DMS53 (cell line): ENCODE measurements at regions not wholly inside any gene's neighbourhood (a gene's known extent, or its start where the extent isn't known, plus 50 kb on each side); places are given as distances from the start of the nearest gene placed in this dataset.
A peak's percentile ranks its signal among the peaks of the same experiment; 100 is the strongest.

Source experiments
- DNase-seq: peaks from one replicate; lab custom pipeline; 2025; lab: John Stamatoyannopoulos, UW

DNA sequence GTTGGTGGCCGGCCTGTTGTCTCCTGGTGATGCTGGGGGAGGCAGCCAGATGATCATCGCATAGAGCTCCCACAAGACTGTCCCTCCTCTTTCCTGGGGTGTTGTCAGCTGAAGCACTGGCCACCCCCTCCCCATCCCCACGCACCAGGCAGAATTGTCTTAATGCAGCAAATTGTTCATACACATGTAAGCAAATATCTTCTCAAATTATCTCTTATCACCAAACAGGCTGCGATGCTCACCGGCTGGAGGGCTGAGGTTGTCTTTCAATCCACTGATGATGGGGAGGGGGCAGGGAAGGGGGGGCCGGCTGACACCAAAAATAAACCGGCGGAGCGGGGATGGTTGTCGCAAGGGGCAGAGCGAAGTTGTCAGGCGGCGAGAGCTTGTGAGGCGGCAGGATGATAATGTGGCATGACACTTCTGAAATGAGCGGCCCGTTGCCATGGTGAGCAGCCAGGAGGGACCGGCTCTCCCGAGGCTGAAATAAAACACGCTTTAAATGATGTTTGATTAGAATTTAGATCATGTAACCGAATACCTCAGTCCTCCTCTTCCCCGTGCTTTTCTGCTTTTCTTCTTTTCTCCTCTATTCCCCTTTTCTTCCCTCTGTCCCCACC is 59.8 kb downstream of the MRM1 start:
- no peak for DNase-seq

- DNase-seq = no peak
Measured at GRCh38 chr17:36661688-36662087, 60.3 kb downstream of the MRM1 start.

- no peak for DNase-seq
Measured at GRCh38 chr17:36665417-36665816, 64.0 kb downstream of the MRM1 start.

- no peak for DNase-seq
Measured at GRCh38 chr17:36667922-36668321, 66.5 kb downstream of the MRM1 start.

GRCh38 chr17:36668824-36669223 is 67.4 kb downstream of the MRM1 start:
- no peak for DNase-seq

DNA sequence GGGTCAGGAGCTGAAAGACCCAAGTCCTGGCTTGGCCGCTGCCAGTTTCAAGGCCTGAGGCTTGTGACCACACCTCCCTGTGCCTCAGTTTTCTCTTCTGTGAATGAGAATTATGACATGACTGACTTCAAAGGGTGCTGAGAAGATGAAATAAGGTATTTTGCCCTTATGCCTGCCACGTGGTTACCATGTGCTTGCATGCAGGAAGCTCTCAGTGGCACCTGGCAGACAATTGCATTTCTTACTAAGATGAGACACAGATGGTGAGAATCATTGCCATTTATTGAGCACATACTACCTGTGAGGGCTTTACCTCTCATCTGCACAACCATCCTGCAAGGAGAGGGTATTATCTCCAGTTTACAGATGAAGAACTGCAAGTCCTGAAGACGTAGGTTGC is 69.8 kb downstream of the MRM1 start:
- no peak for DNase-seq

DNA sequence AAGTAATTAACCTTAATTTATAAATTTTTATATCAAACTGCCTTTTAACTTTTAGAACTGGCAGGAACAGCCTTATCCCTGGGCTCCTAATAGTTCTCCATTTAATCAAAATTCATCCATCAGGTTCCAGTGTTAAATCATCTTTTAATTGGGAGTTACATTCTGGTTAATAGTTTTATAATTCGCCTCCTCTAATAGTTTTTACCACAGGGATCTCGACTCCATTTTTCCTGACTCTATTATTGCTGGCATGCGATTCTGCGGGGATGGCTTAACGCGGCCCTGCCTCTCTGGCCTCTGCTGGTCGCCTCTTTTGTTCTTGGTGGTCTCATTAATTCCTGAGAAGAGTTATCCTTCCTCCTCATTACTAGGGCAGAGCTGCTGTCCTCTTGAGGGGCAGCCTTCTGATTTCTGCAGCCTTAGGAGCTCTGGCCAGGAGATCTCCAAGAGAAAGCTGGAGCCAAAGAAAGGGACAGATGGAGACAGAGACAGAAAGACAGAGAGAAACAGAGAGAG is 71.1 kb downstream of the MRM1 start:
- no peak for DNase-seq

DNA sequence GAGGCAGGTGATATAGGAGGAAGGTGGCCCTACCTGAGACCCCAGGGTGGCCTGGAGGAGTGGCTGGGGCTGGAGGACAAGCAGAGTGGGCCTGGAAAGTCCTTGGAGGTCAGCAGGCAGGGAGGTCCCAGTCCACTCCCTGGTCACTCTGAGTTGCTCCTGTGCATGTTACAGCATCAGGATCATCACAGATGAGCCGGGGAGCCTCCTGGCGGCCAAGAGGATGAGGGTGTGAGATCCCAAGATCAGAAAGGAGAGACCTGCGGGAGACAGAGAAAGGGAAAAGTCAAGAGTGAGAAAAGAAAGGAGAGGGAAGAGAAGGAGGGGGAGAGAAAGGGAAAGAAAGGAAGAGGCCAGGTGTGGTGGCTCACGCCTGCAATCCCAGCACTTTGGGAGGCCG is 71.7 kb downstream of the MRM1 start:
- no peak for DNase-seq

DNA sequence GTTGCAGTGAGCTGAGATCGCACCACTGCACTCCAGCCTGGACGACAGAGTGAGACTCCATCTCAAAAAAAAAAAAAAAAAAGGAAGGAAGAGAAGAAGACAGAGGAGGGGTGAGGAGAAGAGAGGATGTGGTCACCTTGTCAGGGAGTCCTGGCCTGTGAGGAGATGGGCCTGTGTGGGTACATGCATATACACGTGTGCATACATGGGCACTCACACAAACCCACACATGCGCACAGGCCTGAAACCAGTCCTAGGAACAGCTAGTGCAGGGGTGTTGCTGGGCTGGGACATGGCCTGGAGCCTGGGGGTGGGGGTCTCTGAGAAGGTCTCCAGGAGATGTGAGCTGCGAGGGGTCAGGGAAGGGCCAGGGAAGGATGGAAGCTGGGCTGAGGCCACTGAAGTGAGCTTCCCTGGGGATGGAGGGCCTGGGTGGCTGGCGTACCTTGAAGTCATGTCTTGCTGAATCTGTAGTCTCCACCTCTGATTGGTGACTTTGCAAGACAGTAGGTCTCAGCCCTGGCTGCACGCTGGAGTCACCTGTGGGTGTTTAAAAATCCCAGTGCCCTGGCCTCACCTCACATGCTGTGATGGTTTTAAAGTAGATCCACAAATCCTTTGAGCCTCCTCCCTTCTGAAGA is 72.4 kb downstream of the MRM1 start:
- no peak for DNase-seq

- peak; percentile 55 for DNase-seq
Measured at GRCh38 chr17:36674278-36674650, 72.9 kb downstream of the MRM1 start.

DNA sequence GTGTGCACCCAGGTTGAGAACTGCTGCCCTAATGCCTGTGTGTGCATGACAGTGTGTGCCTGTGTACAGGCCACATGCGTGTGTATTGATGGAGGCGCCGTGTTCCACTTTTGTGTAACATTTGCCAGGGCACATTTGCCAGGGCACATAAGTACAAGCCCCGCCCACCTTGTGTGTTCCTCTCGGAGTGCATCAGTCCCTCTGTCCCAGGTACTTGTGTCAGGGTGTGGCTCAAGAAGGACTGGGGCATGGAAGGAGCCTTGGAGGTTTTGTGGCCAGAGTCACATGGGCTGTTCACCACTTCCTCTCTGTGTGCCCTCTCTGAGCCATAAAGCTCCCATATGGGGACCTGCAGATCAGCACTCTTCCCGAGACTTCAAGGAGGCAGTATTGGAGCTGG is 73.9 kb downstream of the MRM1 start:
- no peak for DNase-seq

DNA sequence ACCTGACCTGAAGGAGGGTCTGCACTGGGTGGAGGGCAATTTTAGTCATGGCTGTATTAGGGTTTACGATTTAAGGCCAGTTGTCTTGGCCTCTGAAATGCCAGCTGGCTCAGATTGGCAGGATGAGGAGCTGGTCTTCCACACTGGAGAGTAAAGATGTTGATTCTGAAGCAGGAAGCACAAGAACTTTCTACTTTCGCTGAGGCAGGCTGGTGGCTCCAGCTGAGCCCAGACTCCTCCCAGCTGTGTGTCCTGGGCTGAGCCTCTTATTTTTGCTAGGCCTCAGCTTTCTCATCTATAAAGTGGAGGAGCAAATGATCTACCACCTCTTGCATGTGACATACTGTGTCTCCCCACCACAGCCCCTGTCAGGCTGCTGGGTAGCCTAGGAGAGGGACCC is 74.4 kb downstream of the MRM1 start:
- no peak for DNase-seq

DNA sequence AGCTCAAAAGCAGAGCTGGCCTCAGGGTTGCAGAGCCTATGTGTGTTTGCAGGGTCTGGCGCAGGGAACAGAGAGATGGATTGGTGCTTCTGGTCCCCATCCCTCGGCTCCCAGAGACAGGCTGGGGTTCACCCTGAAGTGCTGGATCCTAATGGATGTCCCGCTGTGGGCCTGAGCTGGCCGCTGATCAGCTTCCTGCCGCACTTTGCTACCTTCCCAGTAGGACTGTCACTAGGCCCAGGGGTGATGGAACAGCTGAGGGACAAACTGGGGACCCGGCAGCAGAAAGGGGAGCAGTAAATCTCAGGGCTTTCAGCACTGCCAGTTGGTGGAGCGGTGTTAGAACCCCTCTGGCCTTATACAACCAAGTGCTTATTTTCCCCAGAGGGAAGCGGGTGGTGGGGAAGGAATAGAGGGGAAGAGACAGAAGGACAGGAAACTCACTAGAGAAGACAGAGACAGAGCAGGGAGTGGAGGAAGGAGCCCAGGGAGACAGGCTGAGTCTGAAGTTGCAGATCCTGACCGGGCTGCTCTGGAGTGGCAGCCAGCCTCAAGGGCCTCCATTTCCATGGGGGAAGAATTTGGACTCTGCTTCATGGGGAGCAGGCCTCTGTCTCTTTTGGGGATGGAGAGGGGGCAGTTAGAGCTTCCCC is 78.6 kb downstream of the MRM1 start:
- no peak for DNase-seq

- DNase-seq = no peak
Measured at GRCh38 chr17:36680701-36681202, 79.4 kb downstream of the MRM1 start.

DNA sequence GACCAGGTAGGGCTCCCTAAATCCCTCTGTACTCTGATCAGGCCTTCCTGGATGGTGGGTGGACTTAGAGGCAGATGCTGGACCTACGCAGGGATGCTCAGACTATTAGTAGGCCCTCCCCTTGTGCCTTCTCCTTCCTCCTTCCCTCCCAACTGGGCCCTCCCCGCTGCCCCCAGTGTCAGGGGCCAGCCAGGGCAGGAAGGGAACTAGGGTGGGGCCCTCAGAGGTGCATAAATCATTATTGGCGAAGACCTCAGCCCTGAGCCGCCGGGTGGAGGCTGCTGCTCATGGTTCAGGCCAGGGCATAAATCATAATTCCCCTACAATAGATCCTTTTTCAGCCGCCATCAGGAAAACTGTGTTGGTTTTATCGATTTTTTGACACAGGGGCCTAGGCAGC is 81.4 kb downstream of the MRM1 start:
- DNase-seq = no peak

- no peak for DNase-seq
Measured at GRCh38 chr17:36683387-36683786, 82.0 kb downstream of the MRM1 start.

DNA sequence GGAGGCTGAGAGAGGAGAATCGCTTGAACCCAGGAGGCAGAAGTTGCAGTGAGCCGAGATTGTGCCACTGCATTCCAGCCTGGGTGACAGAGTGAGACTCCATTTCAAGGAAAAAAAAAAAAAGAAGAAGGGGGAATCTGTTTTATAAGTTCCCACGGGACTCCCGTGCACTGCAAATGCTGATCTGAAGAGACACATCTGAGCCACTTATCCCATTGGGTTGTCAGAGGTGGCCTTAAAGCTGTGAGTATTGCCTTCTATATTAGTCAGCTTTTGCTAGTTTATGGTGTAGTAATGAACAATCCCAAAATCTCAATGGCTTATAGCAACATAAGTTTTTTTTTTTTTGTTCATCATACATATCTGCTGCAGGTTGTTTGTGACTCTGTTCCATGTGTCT is 82.8 kb downstream of the MRM1 start:
- no peak for DNase-seq

- DNase-seq = no peak
Measured at GRCh38 chr17:36686123-36686669, 84.8 kb downstream of the MRM1 start.

DNA sequence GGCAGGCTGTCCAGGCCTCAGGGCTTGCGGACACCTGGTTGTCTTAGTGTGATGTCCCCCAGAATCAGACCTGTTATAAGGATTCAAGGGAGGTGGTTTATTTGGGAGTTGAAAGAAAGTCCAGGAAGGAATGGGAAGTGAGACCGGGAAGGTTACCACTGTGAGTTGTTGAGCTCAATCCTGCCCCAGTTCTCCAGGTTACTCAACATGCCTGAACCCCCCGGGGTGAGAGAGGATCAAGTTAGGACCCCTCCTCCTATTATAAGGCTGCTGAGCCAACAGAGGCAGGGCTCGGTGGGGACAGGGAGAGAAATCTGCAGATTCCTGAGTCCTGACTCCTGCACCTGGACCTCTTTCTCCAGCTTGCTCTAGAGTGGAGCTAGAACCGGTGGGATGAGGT is 86.4 kb downstream of the MRM1 start:
- no peak for DNase-seq

- no peak for DNase-seq
Measured at GRCh38 chr17:36689089-36689667, 87.8 kb downstream of the MRM1 start.

DNA sequence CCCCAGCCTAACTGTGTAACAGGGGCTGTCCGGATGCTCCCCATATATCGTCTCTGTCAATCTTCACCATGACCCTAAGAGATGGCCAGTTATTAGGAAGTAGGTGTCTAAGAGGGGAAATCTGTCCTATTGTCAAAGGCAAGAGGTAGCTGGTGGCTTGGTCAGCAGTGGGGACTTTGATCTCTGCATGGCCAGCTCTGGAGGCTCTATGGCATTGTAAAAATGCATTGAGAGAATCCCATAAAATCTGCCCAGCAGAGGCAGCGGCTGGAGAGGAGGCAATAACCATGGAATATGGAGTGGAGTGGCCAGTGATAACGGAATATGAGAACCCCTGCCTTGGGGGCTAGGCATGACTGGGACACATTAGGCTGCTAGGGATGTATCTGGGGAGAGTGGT is 88.8 kb downstream of the MRM1 start:
- no peak for DNase-seq

- no peak for DNase-seq
Measured at GRCh38 chr17:36691606-36692005, 90.2 kb downstream of the MRM1 start.

GRCh38 chr17:36695082-36695481 is 93.7 kb downstream of the MRM1 start:
- DNase-seq = no peak
